Spinal cord (tissue), 9 donors: ENCODE measurements at regions not wholly inside any gene's neighbourhood (a gene's known extent, or its start where the extent isn't known, plus 50 kb on each side); places are given as distances from the start of the nearest gene placed in this dataset.
A peak's percentile ranks its signal among the peaks of the same experiment; 100 is the strongest.

ENCODE experiments used
- DNase-seq, 6 donors: peaks; one replicate each; pipeline versions ENCODE4 v3.0.0 to v3.0.0-alpha.2; 2013 to 2015; ENCODE audit warnings: low spot score in 6 of 6, low read depth in 4 of 6
- H3K27ac ChIP-seq: one replicate; pipeline ENCODE4 v1.5.1; 2013; ENCODE audit warnings: low read depth, low read length, control low read depth
- H3K27me3 ChIP-seq: one replicate; pipeline ENCODE4 v1.6.1; 2013; ENCODE audit warnings: low read length; ENCODE audit not compliant: control insufficient read depth, insufficient read depth
- H3K36me3 ChIP-seq: one replicate; pipeline ENCODE4 v1.6.1; 2013; ENCODE audit warnings: low read length; ENCODE audit not compliant: control insufficient read depth, insufficient read depth
- H3K4me1 ChIP-seq: one replicate; pipeline ENCODE4 v1.6.1; 2013; ENCODE audit warnings: low read length; ENCODE audit not compliant: control insufficient read depth, insufficient read depth
- H3K4me3 ChIP-seq: one replicate; pipeline ENCODE4 v1.5.1; 2013; ENCODE audit warnings: low read depth, low read length, control low read depth
- H3K9me3 ChIP-seq: one replicate; pipeline ENCODE4 v1.6.1; 2013; ENCODE audit warnings: low read length; ENCODE audit not compliant: control insufficient read depth, insufficient read depth
- WGBS: methylation state at CpG from one replicate; pipeline ENCODE4 v1.1.5; 2013; ENCODE audit warnings: missing lambda C conversion rate; ENCODE audit not compliant: insufficient coverage; 5-methylcytosine and 5-hydroxymethylcytosine counted together
- donor health status: healthy.

GRCh38 chr9:14452539-14452938, 138.6 kb upstream of the NFIB start:
- H3K36me3 ChIP-seq, result no peaks in the 10 kb centered on the region
- no peaks in the 10 kb centered on the region for H3K4me1 ChIP-seq
- no peak overlapping the region for H3K27ac ChIP-seq
- no peak for DNase-seq
- no CpG with 5 or more reads among the region's 1 CpG for WGBS
- H3K27me3 ChIP-seq, result no peaks in the 10 kb centered on the region
- no peaks in the 10 kb centered on the region for H3K9me3 ChIP-seq
- H3K4me3 ChIP-seq, result no peak overlapping the region

- DNase-seq, result no peak
- Histone ChIP-seq H3K4me1 (no peaks in the 10 kb centered on the region), H3K27me3 (no peaks in the 10 kb centered on the region), H3K4me3 (no peak overlapping the region), H3K27ac (no peak overlapping the region), H3K36me3 (no peaks in the 10 kb centered on the region), H3K9me3 (no peaks in the 10 kb centered on the region)
- WGBS, result no CpG with 5 or more reads among the region's 4 CpGs
Measured at GRCh38 chr9:14451949-14452348, 138.0 kb upstream of the NFIB start.

- H3K27ac ChIP-seq, result no peak overlapping the region
- no CpG with 5 or more reads among the region's 3 CpGs for WGBS
- DNase-seq, result no peak
Measured at GRCh38 chr9:14447103-14447502, 133.2 kb upstream of the NFIB start.

GRCh38 chr9:14445946-14446345, 132.0 kb upstream of the NFIB start:
- no peak for DNase-seq
- Histone ChIP-seq H3K36me3 (no peaks in the 10 kb centered on the region), H3K4me1 (no peaks in the 10 kb centered on the region), H3K4me3 (no peak overlapping the region), H3K27ac (no peak overlapping the region), H3K9me3 (no peaks in the 10 kb centered on the region), H3K27me3 (no peaks in the 10 kb centered on the region)
- WGBS, result no CpG with 5 or more reads among the region's 3 CpGs

More at GRCh38 chr9:14447103-14447502, 133.2 kb upstream of the NFIB start:
- no peak overlapping the region for H3K4me3 ChIP-seq
- H3K9me3 ChIP-seq, result no peaks in the 10 kb centered on the region
- H3K27me3 ChIP-seq, result no peaks in the 10 kb centered on the region
- H3K4me1 ChIP-seq, result no peaks in the 10 kb centered on the region
- no peaks in the 10 kb centered on the region for H3K36me3 ChIP-seq

GRCh38 chr9:14442956-14443355, 129.0 kb upstream of the NFIB start:
- Histone ChIP-seq H3K4me3 (no peak overlapping the region), H3K27me3 (no peaks in the 10 kb centered on the region), H3K4me1 (peaks cover 6% of the 10 kb centered on the region), H3K27ac (no peak overlapping the region), H3K9me3 (no peaks in the 10 kb centered on the region), H3K36me3 (no peaks in the 10 kb centered on the region)
- WGBS, result 97% methylated on average over 3 of the region's 6 CpGs
- DNase-seq, result no peak

GRCh38 chr9:14441976-14442651, 128.2 kb upstream of the NFIB start:
- H3K27me3 ChIP-seq, result no peaks in the 10 kb centered on the region
- no peaks in the 10 kb centered on the region for H3K9me3 ChIP-seq
- no peak overlapping the region for H3K27ac ChIP-seq
- H3K4me3 ChIP-seq, result no peak overlapping the region
- no peaks in the 10 kb centered on the region for H3K36me3 ChIP-seq
- 76% methylated on average over 8 of the region's 10 CpGs for WGBS
- peaks cover 13% of the 10 kb centered on the region for H3K4me1 ChIP-seq
- DNase-seq, result no peak

- H3K27ac ChIP-seq, result no peak overlapping the region
- H3K4me3 ChIP-seq, result no peak overlapping the region
- H3K9me3 ChIP-seq, result no peaks in the 10 kb centered on the region
- H3K4me1 ChIP-seq, result peaks cover 13% of the 10 kb centered on the region
- WGBS, result 50% methylated on average over 2 of the region's 8 CpGs
- H3K27me3 ChIP-seq, result no peaks in the 10 kb centered on the region
- peak in 2 of 6 donors; percentile 25 to 61 for DNase-seq
- no peaks in the 10 kb centered on the region for H3K36me3 ChIP-seq
Measured at GRCh38 chr9:14441115-14441514, 127.2 kb upstream of the NFIB start.

- Histone ChIP-seq H3K4me3 (no peak overlapping the region), H3K27me3 (no peaks in the 10 kb centered on the region), H3K27ac (no peak overlapping the region), H3K9me3 (no peaks in the 10 kb centered on the region), H3K4me1 (peaks cover 13% of the 10 kb centered on the region), H3K36me3 (no peaks in the 10 kb centered on the region)
- 60% methylated on average over 1 of the region's 4 CpGs for WGBS
- no peak for DNase-seq
Measured at GRCh38 chr9:14440062-14440461, 126.1 kb upstream of the NFIB start.

GRCh38 chr9:14439555-14439954, 125.6 kb upstream of the NFIB start:
- no peaks in the 10 kb centered on the region for H3K36me3 ChIP-seq
- 100% methylated on average over 1 of the region's 6 CpGs for WGBS
- H3K27me3 ChIP-seq, result no peaks in the 10 kb centered on the region
- H3K4me3 ChIP-seq, result no peak overlapping the region
- H3K9me3 ChIP-seq, result no peaks in the 10 kb centered on the region
- no peak overlapping the region for H3K27ac ChIP-seq
- peaks cover 13% of the 10 kb centered on the region for H3K4me1 ChIP-seq
- DNase-seq, result no peak

- H3K27me3 ChIP-seq, result no peaks in the 10 kb centered on the region
- DNase-seq, result peak in 1 of 6 donors; percentile 55
- WGBS, result 58% methylated on average over 5 of the region's 17 CpGs
- H3K4me3 ChIP-seq, result no peak overlapping the region
- peaks cover 13% of the 10 kb centered on the region for H3K4me1 ChIP-seq
- peak overlapping the region; percentile 69 for H3K27ac ChIP-seq
- no peaks in the 10 kb centered on the region for H3K36me3 ChIP-seq
- H3K9me3 ChIP-seq, result no peaks in the 10 kb centered on the region
Measured at GRCh38 chr9:14438232-14439021, 124.5 kb upstream of the NFIB start.
